OCI-LY7 (cell line): ENCODE measurements at regions not wholly inside any gene's neighbourhood (a gene's known extent, or its start where the extent isn't known, plus 50 kb on each side); places are given as distances from the start of the nearest gene placed in this dataset.

Experiments used
- CTCF ChIP-seq: fragments of 200-600 bp; sonication (generic); conservative IDR thresholded peaks from 2 replicates; pipeline ENCODE4 v1.5.1; 2014; ENCODE audit warnings: mild to moderate bottlenecking, antibody characterized with exemption, low read length, moderate library complexity, mixed read lengths
- EZH2phosphoT487 ChIP-seq: fragments of 200-600 bp; sonication (generic); IDR thresholded peaks from 2 replicates; pipeline ENCODE4 v1.6.1; 2018; ENCODE audit warnings: low read depth, borderline replicate concordance, mild to moderate bottlenecking, mixed run types, antibody characterized with exemption, low read length, moderate library complexity, mixed read lengths

DNA sequence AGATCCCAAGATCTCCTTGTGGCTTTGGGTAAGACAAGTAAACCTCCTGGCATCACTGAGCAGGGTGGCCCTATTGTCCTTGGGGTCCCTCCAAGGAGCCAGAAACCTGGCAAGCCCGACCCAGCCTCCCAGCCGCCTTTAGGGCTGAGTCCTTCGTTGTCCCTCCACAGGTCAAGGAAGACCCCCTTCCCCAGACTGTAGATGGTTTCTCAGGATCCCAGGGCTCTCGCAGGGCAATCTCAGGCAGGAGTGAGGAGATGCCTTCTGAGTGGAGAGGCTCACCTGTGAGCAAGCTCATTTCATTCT lies 71.6 kb upstream of the CSF3R start:
- TF ChIP-seq CTCF = no peak
- no peak for TF ChIP-seq EZH2phosphoT487
